B cell (primary cell): ENCODE measurements at regions not wholly inside any gene's neighbourhood (a gene's known extent, or its start where the extent isn't known, plus 50 kb on each side); places are given as distances from the start of the nearest gene placed in this dataset.

Experiments
- ATAC-seq: fragments of 200-7000 bp; cut with Tn5 transposase; one replicate; pipeline ENCODE4 v1.10.0; 2021; ENCODE audit warnings: low read depth, mild to moderate bottlenecking, moderate number of reproducible peaks, moderate library complexity
- CTCF ChIA-PET: fragments of 350-600 bp; sonication (Branson Sonifier 250); formaldehyde crosslinking; loops from one replicate; lab custom pipeline; 2021; ENCODE audit warnings: antibody characterized with exemption, inconsistent platforms; lab: Charles Lee
- POLR2A ChIA-PET: fragments of 350-600 bp; sonication (Branson Sonifier 250); formaldehyde crosslinking; loops from one replicate; lab custom pipeline; 2021; ENCODE audit warnings: antibody characterized with exemption; lab: Charles Lee
- DNase-seq: peaks from one replicate; pipeline ENCODE4 v3.0.0; 2013
- H2AFZ ChIP-seq: 2 replicates; pipeline ENCODE4 v1.6.1; 2012; ENCODE audit warnings: mild to moderate bottlenecking, low read depth, low read length; ENCODE audit not compliant: insufficient read depth, poor library complexity, severe bottlenecking
- H3K27ac ChIP-seq, 2 donors: 1 replicate in 1 of 2; 2 replicates in 1 of 2; pipeline ENCODE4 v1.5.1; 2012 to 2013; ENCODE audit warnings: low read length in 2 of 2, mild to moderate bottlenecking in 2 of 2, moderate library complexity in 1 of 2
- H3K27me3 ChIP-seq, 4 experiments: fragments of 200-600 bp in 1 of 4; sonication (generic) in 1 of 4; replicated peaks in 1 of 4; 1 replicate in 2 of 4; 2 replicates in 2 of 4; pipeline versions ENCODE4 v1.6.1 to v1.7.0; 2013 to 2016; ENCODE audit warnings: low read length in 3 of 4, mild to moderate bottlenecking in 2 of 4, mixed read lengths in 1 of 4, moderate library complexity in 1 of 4; ENCODE audit not compliant: insufficient read depth in 4 of 4, control insufficient read depth in 3 of 4; ENCODE audit errors: control extremely low read depth in 1 of 4
- H3K36me3 ChIP-seq, 2 experiments: replicated peaks in 1 of 2; 1 replicate in 1 of 2; 2 replicates in 1 of 2; pipeline versions ENCODE4 v1.6.1 to v1.7.1; 2013; ENCODE audit warnings: low read length in 1 of 2; ENCODE audit not compliant: insufficient read depth in 2 of 2, control insufficient read depth in 1 of 2; ENCODE audit errors: control extremely low read depth in 1 of 2, extremely low read depth in 1 of 2
- H3K4me1 ChIP-seq, 2 donors: fragments of 200-600 bp in 1 of 2; sonication (generic) in 1 of 2; 1 replicate in 1 of 2; 2 replicates in 1 of 2; pipeline versions ENCODE4 v1.5.1 to v1.6.1; 2013 to 2017; ENCODE audit warnings: low read length in 2 of 2; ENCODE audit not compliant: control insufficient read depth in 2 of 2, insufficient read depth in 2 of 2
- H3K4me2 ChIP-seq: replicated peaks from 2 replicates; pipeline ENCODE3; 2012; ENCODE audit warnings: mild to moderate bottlenecking, low read depth, low read length; ENCODE audit not compliant: poor library complexity, severe bottlenecking
- H3K4me3 ChIP-seq, 5 experiments: fragments of 200-600 bp in 1 of 5; sonication (generic) in 1 of 5; 1 replicate in 3 of 5; 2 replicates in 2 of 5; pipeline versions ENCODE4 v1.5.1 to v1.7.0; 2011 to 2016; ENCODE audit warnings: low read length in 4 of 5, mild to moderate bottlenecking in 4 of 5, low read depth in 2 of 5, control low read depth in 1 of 5, moderate library complexity in 1 of 5; ENCODE audit not compliant: insufficient read depth in 1 of 5; ENCODE audit errors: control extremely low read depth in 1 of 5, extremely low read depth in 1 of 5
- H3K79me2 ChIP-seq: fragments of 200-600 bp; sonication (generic); one replicate; pipeline ENCODE4 v1.6.0; 2016; ENCODE audit warnings: low read length; ENCODE audit not compliant: control insufficient read depth, insufficient read depth
- H3K9ac ChIP-seq: fragments of 200-600 bp; sonication (generic); 2 replicates; pipeline ENCODE4 v1.6.1; 2017; ENCODE audit warnings: mild to moderate bottlenecking, low read length, moderate library complexity
- H3K9me3 ChIP-seq, 3 donors: one replicate each; pipeline versions ENCODE4 v1.6.1 to v1.7.1; 2013; ENCODE audit warnings: low read length in 2 of 3; ENCODE audit not compliant: control insufficient read depth in 2 of 3, insufficient read depth in 1 of 3; ENCODE audit errors: control extremely low read depth in 1 of 3
- H4K20me1 ChIP-seq: 2 replicates; pipeline ENCODE4 v1.6.0; 2012; ENCODE audit warnings: mild to moderate bottlenecking, low read length; ENCODE audit not compliant: insufficient read depth, control insufficient read depth, poor library complexity, severe bottlenecking
- H3K27ac Mint-ChIP-seq: one replicate; pipeline ENCODE4 v1.8.0; 2021; ENCODE audit warnings: mixed read lengths
- H3K27me3 Mint-ChIP-seq: one replicate; pipeline ENCODE4 v1.8.0; 2021; ENCODE audit warnings: mixed read lengths
- H3K4me1 Mint-ChIP-seq: one replicate; pipeline ENCODE4 v1.8.0; 2021; ENCODE audit warnings: mixed read lengths
- H3K4me3 Mint-ChIP-seq: one replicate; pipeline ENCODE4 v1.8.0; 2021; ENCODE audit warnings: mixed read lengths
- H3K9me3 Mint-ChIP-seq: one replicate; pipeline ENCODE4 v1.8.0; 2022; ENCODE audit warnings: mixed read lengths; ENCODE audit not compliant: insufficient read depth
- EZH2 ChIP-seq: IDR thresholded peaks from 2 replicates; pipeline ENCODE4 v1.6.1; 2012; ENCODE audit warnings: borderline replicate concordance, low read depth, mild to moderate bottlenecking, moderate library complexity, low read length; ENCODE audit not compliant: insufficient read depth, poor library complexity, severe bottlenecking
- WGBS: methylation state at CpG from one replicate; pipeline ENCODE4 v1.1.5; 2013; ENCODE audit warnings: missing lambda C conversion rate; ENCODE audit not compliant: insufficient coverage; 5-methylcytosine and 5-hydroxymethylcytosine counted together
- intact Hi-C: fragments of 100-400 bp; cut with micrococcal nuclease; formaldehyde crosslinking; loops from one replicate; pipeline ENCODE4 v1.10.0; 2022
- TF ChIP-seq, protein P1 (sequence below): fragments of 200-600 bp; IDR thresholded peaks from one replicate; pipeline ENCODE4 v1.8.0; 2022; ENCODE audit warnings: antibody characterized with exemption, mild to moderate bottlenecking

GRCh38 chr10:85542152-85542551 is 824.4 kb downstream of the GRID1 start:
- WGBS, result 81% methylated on average over 4 of the region's 6 CpGs

GRCh38 chr10:85542936-85543730 is 823.5 kb downstream of the GRID1 start:
- WGBS, result 81% methylated on average over 4 of the region's 6 CpGs
- Mint-ChIP-seq H3K27ac (no peak overlapping the region), H3K9me3 (no peaks in the 10 kb centered on the region), H3K27me3 (peaks cover 5% of the 10 kb centered on the region), H3K4me1 (no peaks in the 10 kb centered on the region), H3K4me3 (no peak overlapping the region)
- Histone ChIP-seq H3K9ac (no peak overlapping the region), H3K4me1 (no peaks in the 10 kb centered on the region), H3K9me3 (no peaks in the 10 kb centered on the region), H2AFZ (no peak overlapping the region), H3K36me3 (no peaks in the 10 kb centered on the region), H3K27ac (no peak overlapping the region), H3K79me2 (no peaks in the 10 kb centered on the region), H4K20me1 (no peaks in the 10 kb centered on the region), H3K27me3 (no peaks in the 10 kb centered on the region), H3K4me2 (no peak overlapping the region), H3K4me3 (no peak overlapping the region)
- POLR2A ChIA-PET, result no interaction called here
- ATAC-seq (no peak), DNase-seq (no peak)
- TF ChIP-seq EZH2, result no peak
- TF ChIP-seq, protein P1, sequence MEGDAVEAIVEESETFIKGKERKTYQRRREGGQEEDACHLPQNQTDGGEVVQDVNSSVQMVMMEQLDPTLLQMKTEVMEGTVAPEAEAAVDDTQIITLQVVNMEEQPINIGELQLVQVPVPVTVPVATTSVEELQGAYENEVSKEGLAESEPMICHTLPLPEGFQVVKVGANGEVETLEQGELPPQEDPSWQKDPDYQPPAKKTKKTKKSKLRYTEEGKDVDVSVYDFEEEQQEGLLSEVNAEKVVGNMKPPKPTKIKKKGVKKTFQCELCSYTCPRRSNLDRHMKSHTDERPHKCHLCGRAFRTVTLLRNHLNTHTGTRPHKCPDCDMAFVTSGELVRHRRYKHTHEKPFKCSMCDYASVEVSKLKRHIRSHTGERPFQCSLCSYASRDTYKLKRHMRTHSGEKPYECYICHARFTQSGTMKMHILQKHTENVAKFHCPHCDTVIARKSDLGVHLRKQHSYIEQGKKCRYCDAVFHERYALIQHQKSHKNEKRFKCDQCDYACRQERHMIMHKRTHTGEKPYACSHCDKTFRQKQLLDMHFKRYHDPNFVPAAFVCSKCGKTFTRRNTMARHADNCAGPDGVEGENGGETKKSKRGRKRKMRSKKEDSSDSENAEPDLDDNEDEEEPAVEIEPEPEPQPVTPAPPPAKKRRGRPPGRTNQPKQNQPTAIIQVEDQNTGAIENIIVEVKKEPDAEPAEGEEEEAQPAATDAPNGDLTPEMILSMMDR, result no peak
- intact Hi-C loops, result no loop called here
- CTCF ChIA-PET, result no interaction called here

More at GRCh38 chr10:85542152-85542551, 824.4 kb downstream of the GRID1 start:
- DNase-seq (no peak), ATAC-seq (no peak)
- intact Hi-C loops, result no loop called here
- H3K4me1 ChIP-seq, result no peaks in the 10 kb centered on the region
- no peak overlapping the region for H3K4me3 Mint-ChIP-seq
- no peak overlapping the region for H3K4me3 ChIP-seq
- H3K9ac ChIP-seq, result no peak overlapping the region
- H3K27me3 Mint-ChIP-seq, result no peaks in the 10 kb centered on the region
- ChIA-PET CTCF (no interaction called here), POLR2A (no interaction called here)
- no peaks in the 10 kb centered on the region for H3K4me1 Mint-ChIP-seq
- no peak overlapping the region for H2AFZ ChIP-seq
- H3K79me2 ChIP-seq, result no peaks in the 10 kb centered on the region
- no peaks in the 10 kb centered on the region for H3K9me3 Mint-ChIP-seq
- no peak overlapping the region for H3K27ac ChIP-seq
- H3K36me3 ChIP-seq, result no peaks in the 10 kb centered on the region
- H3K27ac Mint-ChIP-seq, result no peak overlapping the region
- no peak overlapping the region for H3K4me2 ChIP-seq
- no peak for TF ChIP-seq EZH2
- TF ChIP-seq, protein P1, result no peak
- H3K9me3 ChIP-seq, result no peaks in the 10 kb centered on the region
- no peaks in the 10 kb centered on the region for H3K27me3 ChIP-seq
- H4K20me1 ChIP-seq, result no peaks in the 10 kb centered on the region
